LNCaP clone FGC (cell line): ENCODE measurements at regions not wholly inside any gene's neighbourhood (a gene's known extent, or its start where the extent isn't known, plus 50 kb on each side); places are given as distances from the start of the nearest gene placed in this dataset.

Experiments used
- DNase-seq: peaks from one replicate; pipeline ENCODE4 v3.0.0-alpha.2; 2011; ENCODE audit warnings: low read depth
- H3K4me3 ChIP-seq: 2 replicates; pipeline ENCODE4 v1.5.1; 2011; ENCODE audit warnings: mild to moderate bottlenecking, low read depth, low read length, control low read depth
- TF ChIP-seq, protein P1 (sequence below): IDR thresholded peaks from 2 replicates; pipeline ENCODE4 v1.5.1; 2012; ENCODE audit warnings: mild to moderate bottlenecking; ENCODE audit not compliant: control insufficient read depth, insufficient read depth; ENCODE audit errors: extremely low read depth

DNA sequence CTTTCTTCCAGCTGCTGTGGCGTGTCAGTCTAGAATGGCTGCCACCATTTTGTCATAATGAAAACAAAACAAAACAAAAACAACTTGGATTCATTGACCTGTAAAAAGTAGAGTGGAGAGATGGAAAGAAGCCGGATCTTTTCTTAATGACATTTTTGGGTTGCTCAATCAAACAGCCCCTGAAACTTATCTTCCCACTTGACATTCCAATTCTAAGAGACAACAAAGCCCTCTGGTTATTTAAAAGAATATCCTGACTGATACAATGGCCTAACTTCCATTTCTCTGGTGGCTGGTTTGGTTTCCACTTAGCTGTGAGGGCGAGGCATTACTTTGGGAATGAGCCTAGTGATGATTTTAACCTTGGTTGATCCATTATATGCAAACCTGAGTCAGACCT is 123.7 kb downstream of the AQP4 start:
- no peak for DNase-seq
- TF ChIP-seq, protein P1, sequence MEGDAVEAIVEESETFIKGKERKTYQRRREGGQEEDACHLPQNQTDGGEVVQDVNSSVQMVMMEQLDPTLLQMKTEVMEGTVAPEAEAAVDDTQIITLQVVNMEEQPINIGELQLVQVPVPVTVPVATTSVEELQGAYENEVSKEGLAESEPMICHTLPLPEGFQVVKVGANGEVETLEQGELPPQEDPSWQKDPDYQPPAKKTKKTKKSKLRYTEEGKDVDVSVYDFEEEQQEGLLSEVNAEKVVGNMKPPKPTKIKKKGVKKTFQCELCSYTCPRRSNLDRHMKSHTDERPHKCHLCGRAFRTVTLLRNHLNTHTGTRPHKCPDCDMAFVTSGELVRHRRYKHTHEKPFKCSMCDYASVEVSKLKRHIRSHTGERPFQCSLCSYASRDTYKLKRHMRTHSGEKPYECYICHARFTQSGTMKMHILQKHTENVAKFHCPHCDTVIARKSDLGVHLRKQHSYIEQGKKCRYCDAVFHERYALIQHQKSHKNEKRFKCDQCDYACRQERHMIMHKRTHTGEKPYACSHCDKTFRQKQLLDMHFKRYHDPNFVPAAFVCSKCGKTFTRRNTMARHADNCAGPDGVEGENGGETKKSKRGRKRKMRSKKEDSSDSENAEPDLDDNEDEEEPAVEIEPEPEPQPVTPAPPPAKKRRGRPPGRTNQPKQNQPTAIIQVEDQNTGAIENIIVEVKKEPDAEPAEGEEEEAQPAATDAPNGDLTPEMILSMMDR, result no peak
- H3K4me3 ChIP-seq, result no peak overlapping the region

DNA sequence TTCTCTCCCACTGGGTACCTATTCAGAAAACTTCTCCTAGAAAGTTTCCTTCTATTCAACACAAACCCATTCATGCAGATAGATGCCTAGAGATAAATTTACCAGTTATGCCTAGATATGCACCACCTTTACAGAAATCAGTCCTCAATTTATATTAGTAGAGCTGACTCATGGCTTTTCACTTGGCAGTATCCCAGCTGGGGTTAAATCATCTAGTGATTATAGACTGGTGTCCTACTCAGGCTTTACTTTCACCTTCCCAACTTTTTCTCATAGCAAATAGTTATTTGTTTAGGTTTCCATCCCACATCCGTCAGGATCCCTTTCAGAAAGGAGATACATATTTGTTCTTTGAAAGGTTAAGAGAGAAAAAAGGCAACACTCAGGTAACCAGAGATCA is 124.5 kb downstream of the AQP4 start:
- no peak overlapping the region for H3K4me3 ChIP-seq
- TF ChIP-seq, protein P1, result no peak
- DNase-seq, result no peak

DNA sequence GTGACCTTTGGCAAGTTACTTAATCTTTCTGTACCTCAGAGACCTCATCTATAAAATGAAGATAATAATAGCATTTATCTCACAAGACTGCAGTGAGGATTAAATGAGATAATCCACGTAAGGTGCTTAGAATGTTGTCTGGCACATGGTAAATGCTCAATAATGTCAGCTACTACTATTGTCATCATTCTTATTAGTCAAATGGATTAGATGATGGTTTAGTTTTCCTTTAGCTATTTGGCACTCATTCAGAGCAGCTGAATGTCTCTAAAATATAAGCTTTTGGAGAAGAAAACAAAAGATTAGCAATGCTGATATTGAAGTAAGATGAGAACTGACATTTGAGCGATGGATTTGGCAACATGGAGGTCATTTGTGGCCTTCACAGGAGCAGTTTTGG is 125.1 kb downstream of the AQP4 start:
- H3K4me3 ChIP-seq, result no peak overlapping the region
- TF ChIP-seq, protein P1, result no peak
- no peak for DNase-seq

DNA sequence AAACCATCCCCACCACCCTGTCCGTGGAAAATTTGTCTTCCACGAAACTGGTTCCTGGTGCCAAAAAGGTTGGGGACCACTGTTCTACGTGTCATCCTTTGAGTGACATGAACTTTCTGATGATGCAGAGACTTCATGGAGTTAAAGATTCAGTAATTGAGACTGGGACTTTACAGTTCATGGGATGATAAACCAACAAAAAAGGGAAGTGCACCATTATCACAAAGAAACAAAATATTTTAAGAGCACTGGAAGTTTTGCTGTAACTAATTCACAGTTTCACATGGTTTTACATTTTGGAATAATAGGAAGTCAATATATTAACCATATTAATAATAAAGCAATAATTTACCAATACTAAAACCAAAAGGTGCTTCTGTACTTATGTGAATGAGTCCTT is 126.8 kb downstream of the AQP4 start:
- H3K4me3 ChIP-seq, result no peak overlapping the region
- DNase-seq, result no peak
- TF ChIP-seq, protein P1, result no peak

DNA sequence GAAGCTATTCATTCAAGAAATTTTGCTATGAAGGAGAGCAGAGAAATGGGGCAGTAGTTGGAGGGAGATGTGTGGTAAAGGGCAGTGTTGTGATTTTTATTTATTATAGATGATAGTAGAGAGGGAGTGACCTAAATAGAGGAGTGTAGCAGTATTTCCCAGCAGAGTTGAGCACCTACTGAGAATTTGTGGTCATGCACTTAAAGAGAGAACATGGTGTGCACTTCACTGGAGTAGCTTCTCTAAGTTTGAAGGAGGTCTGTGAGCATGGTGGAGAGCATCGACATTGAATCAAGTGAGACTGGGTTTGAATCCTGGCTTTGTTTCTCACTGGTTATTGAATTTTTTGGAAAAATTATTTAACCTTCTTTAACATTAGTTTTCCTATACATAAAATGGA is 129.2 kb downstream of the AQP4 start:
- no peak for DNase-seq
- TF ChIP-seq, protein P1, result no peak
- no peak overlapping the region for H3K4me3 ChIP-seq

DNA sequence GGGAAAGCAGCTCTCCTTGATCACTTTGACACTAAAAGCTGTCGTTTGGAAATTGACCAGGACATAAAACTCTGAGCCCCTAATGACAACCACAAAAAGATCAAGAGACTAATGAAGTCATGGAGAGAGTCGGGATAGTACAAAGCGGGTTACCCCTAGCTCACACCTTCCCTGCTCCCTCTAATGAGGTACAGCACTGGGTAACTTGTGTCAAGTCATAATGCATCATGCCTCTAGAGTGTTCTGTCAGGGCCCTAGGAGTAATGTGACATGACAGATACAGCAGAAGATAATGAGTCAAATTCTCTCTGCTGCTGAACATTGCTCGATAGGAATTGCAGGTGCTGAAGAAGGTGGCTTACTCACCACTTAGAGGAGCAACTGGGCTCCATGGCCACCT is 130.7 kb downstream of the AQP4 start:
- H3K4me3 ChIP-seq, result no peak overlapping the region
- TF ChIP-seq, protein P1, result no peak
- no peak for DNase-seq

DNA sequence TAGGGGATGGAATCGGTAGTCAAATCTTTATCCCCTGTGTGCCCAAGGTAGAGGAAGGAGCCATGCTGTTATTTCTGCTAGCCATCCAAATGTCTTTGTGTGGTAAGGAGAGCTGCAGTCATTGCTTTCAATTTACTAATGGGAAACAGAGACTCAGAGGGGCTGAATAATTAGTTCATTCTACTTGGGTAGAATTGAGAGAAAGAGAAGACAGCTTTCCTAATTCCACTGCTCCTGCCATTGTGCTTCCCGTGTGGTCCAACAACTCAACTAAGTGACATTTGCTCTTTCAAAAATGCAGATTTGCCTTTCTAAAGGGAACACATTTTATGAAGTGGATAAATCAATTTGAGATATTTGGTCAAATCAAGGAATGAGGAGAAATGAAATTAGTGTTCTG is 136.1 kb downstream of the AQP4 start:
- TF ChIP-seq, protein P1, result no peak
- no peak overlapping the region for H3K4me3 ChIP-seq
- no peak for DNase-seq
